GM06990 (cell line): ENCODE measurements at regions not wholly inside any gene's neighbourhood (a gene's known extent, or its start where the extent isn't known, plus 50 kb on each side); places are given as distances from the start of the nearest gene placed in this dataset.
A peak's percentile ranks its signal among the peaks of the same experiment; 100 is the strongest.

ENCODE experiments used
- DNase-seq: peaks from one replicate; pipeline ENCODE4 v3.0.0-alpha.2; 2011; ENCODE audit not compliant: insufficient read length; ENCODE audit errors: extremely low read depth
- H3K27me3 ChIP-seq: replicated peaks from 2 replicates; pipeline ENCODE4 v1.6.0; 2011; ENCODE audit warnings: low read length; ENCODE audit not compliant: control insufficient read depth, insufficient read depth
- H3K36me3 ChIP-seq: 2 replicates; pipeline ENCODE4 v1.5.1; 2011; ENCODE audit warnings: low read length; ENCODE audit not compliant: control insufficient read depth, insufficient read depth
- H3K4me3 ChIP-seq: replicated peaks from 2 replicates; pipeline ENCODE4 v1.5.1; 2011; ENCODE audit warnings: low read depth, mild to moderate bottlenecking, control low read depth, low read length
- TF ChIP-seq, protein P1 (sequence below): IDR thresholded peaks from 2 replicates; pipeline ENCODE4 v1.5.1; 2011; ENCODE audit warnings: low read length, control low read depth, mild to moderate bottlenecking, inconsistent platforms; ENCODE audit not compliant: insufficient read depth, poor library complexity, severe bottlenecking

DNA sequence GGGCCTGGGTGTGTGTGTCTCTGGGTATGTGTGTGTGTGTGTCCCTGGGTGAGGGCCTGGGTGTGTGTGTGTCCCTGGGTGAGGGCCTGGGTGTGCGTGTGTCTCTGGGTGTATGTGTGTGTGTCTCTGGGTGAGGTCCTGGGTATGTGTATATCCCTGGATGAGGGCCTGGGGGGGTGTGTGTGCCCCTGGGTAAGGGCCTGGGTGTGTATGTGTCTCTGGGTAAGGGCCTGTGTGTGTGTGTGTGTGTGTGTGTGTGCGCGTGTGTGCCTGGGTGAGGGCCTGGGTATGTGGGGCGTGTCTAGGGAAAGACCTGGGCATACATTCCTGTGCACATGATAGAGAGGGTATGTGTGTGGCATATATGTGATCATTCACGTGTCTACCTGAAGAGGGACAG, 155.1 kb upstream of the ZC3H12A start:
- H3K27me3 ChIP-seq, result peaks cover 2% of the 10 kb centered on the region; the same call in 1 of the 2 replicates
- TF ChIP-seq, protein P1, sequence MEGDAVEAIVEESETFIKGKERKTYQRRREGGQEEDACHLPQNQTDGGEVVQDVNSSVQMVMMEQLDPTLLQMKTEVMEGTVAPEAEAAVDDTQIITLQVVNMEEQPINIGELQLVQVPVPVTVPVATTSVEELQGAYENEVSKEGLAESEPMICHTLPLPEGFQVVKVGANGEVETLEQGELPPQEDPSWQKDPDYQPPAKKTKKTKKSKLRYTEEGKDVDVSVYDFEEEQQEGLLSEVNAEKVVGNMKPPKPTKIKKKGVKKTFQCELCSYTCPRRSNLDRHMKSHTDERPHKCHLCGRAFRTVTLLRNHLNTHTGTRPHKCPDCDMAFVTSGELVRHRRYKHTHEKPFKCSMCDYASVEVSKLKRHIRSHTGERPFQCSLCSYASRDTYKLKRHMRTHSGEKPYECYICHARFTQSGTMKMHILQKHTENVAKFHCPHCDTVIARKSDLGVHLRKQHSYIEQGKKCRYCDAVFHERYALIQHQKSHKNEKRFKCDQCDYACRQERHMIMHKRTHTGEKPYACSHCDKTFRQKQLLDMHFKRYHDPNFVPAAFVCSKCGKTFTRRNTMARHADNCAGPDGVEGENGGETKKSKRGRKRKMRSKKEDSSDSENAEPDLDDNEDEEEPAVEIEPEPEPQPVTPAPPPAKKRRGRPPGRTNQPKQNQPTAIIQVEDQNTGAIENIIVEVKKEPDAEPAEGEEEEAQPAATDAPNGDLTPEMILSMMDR, result no peak
- H3K36me3 ChIP-seq, result no peaks in the 10 kb centered on the region
- DNase-seq, result no peak
- no peak overlapping the region for H3K4me3 ChIP-seq

DNA sequence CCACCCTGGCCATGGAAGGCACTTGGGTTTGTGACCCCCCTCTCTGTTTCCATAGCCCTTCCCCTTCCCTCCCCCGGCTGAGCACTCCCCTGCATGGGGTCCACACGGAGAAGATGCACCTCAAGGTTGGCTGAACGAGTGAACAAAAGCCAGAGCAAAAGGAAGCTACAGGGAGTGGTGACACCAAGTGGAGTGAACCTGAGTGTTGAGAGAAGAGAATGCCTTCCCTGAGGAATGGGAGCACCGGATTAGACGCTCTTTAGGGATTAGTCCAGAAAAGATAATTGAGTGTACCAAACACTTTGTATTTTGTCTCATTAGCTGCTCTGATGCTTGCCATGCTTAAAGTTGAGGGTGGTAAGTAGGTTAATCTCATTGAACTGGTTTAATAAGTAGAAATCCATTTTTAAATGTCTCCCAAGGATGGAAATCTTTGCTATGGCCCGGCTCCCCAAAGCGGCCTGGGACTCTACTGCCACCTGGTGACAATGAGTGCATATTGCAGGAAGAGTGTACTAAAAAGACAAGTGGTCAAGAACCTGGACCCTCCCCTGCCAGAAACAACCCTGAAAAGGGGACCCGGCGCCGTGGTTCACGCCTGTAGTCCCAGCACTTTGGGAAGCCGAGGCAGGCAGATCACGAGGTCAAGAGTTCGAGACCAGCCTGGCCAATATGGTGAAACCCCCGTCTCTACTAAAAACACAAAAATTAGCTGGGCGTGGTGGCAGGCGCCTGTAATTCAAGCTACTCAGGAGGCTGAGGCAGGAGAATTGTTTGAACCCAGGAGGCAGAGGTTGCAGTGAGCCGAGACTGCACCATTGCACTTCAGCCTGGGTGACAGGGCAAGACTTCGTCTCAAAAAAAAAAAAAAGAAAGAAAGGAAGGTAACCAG, 150.6 kb upstream of the ZC3H12A start:
- no peak for DNase-seq
- no peak overlapping the region for H3K4me3 ChIP-seq
- H3K27me3 ChIP-seq, result peaks cover 2% of the 10 kb centered on the region
- no peaks in the 10 kb centered on the region for H3K36me3 ChIP-seq
- TF ChIP-seq, protein P1, result peak; percentile 87

DNA sequence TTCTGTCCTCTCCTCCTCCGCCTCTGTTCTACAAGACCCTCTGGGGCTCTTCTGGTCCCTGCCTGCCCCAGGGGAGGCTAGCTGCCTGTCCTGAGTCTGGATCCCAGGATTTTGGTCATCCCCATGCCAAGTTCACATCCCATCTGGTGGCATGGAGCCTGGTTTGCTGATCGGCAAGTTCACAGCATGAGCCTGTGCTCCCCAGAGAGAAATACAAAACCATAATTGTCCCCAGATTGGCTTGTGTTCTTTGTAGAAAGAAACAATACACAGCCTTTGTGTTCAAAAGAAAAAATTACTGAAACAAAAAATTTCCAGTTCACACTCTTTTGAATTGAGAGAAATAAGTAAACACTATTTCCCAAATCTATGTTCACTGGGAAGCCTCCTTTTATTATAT, 149.4 kb upstream of the ZC3H12A start:
- no peak for DNase-seq
- Histone ChIP-seq H3K36me3 (no peaks in the 10 kb centered on the region), H3K27me3 (no peaks in the 10 kb centered on the region; the same call in 1 of the 2 replicates), H3K4me3 (no peak overlapping the region)
- TF ChIP-seq, protein P1, result no peak

- no peaks in the 10 kb centered on the region; the same call in none of the 2 replicates for H3K27me3 ChIP-seq
- H3K4me3 ChIP-seq, result no peak overlapping the region
- H3K36me3 ChIP-seq, result no peaks in the 10 kb centered on the region
- DNase-seq, result no peak
- TF ChIP-seq, protein P1, result no peak
Measured at GRCh38 chr1:37325509-37326437, 148.6 kb upstream of the ZC3H12A start.

GRCh38 chr1:37332126-37332525, 142.3 kb upstream of the ZC3H12A start:
- DNase-seq, result no peak
- Histone ChIP-seq H3K4me3 (no peak overlapping the region), H3K36me3 (no peaks in the 10 kb centered on the region), H3K27me3 (no peaks in the 10 kb centered on the region; the same call in none of the 2 replicates)
- TF ChIP-seq, protein P1, result no peak
